H9 (cell line): ENCODE measurements at regions not wholly inside any gene's neighbourhood (a gene's known extent, or its start where the extent isn't known, plus 50 kb on each side); places are given as distances from the start of the nearest gene placed in this dataset.

Source experiments
- DNase-seq: peaks from one replicate; pipeline ENCODE4 v3.0.0-alpha.2; 2017
- H2AFZ ChIP-seq: one replicate; pipeline ENCODE4 v1.6.1; 2013; ENCODE audit warnings: mild to moderate bottlenecking, low read length, control low read depth, moderate library complexity
- H2AK5ac ChIP-seq: 2 replicates; pipeline ENCODE4 v1.6.1; 2013; ENCODE audit warnings: low read length, control low read depth, mixed read lengths; ENCODE audit not compliant: insufficient read length
- H2BK120ac ChIP-seq: one replicate; pipeline ENCODE4 v1.6.1; 2013; ENCODE audit warnings: low read depth, mild to moderate bottlenecking, low read length, control low read depth, inconsistent platforms; ENCODE audit not compliant: poor library complexity, severe bottlenecking
- H2BK12ac ChIP-seq: 2 replicates; pipeline ENCODE4 v1.6.1; 2013; ENCODE audit warnings: low read length, control low read depth, mixed read lengths, low read depth; ENCODE audit not compliant: insufficient read length
- H2BK15ac ChIP-seq: 2 replicates; pipeline ENCODE4 v1.6.1; 2013; ENCODE audit warnings: low read depth, low read length, control low read depth
- H2BK20ac ChIP-seq: one replicate; pipeline ENCODE4 v1.6.1; 2013; ENCODE audit warnings: low read depth, mild to moderate bottlenecking, low read length, control low read depth, inconsistent platforms; ENCODE audit not compliant: poor library complexity, severe bottlenecking
- H2BK5ac ChIP-seq: 2 replicates; pipeline ENCODE4 v1.6.1; 2013; ENCODE audit warnings: low read length, control low read depth, mixed read lengths; ENCODE audit not compliant: insufficient read length
- H3K14ac ChIP-seq: 2 replicates; pipeline ENCODE4 v1.6.1; 2013; ENCODE audit warnings: low read length, control low read depth; ENCODE audit not compliant: insufficient read depth
- H3K18ac ChIP-seq: 2 replicates; pipeline ENCODE4 v1.6.1; 2013; ENCODE audit warnings: low read depth, mild to moderate bottlenecking, mixed read lengths, low read length, control low read depth; ENCODE audit not compliant: insufficient read length
- H3K23ac ChIP-seq: 2 replicates; pipeline ENCODE4 v1.6.1; 2013; ENCODE audit warnings: low read length, control low read depth, mixed read lengths, low read depth; ENCODE audit not compliant: insufficient read length
- H3K23me2 ChIP-seq: 2 replicates; pipeline ENCODE4 v1.6.1; 2013; ENCODE audit warnings: low read depth, mild to moderate bottlenecking, mixed read lengths, low read length, control low read depth; ENCODE audit not compliant: insufficient read length, poor library complexity, severe bottlenecking
- H3K27ac ChIP-seq: 2 replicates; pipeline ENCODE4 v1.5.1; 2013; ENCODE audit warnings: low read length, control low read depth, mixed read lengths, low read depth; ENCODE audit not compliant: insufficient read length
- H3K27me3 ChIP-seq: 2 replicates; pipeline ENCODE4 v1.6.1; 2013; ENCODE audit warnings: low read length, control low read depth, inconsistent platforms; ENCODE audit not compliant: insufficient read depth
- H3K4ac ChIP-seq: 2 replicates; pipeline ENCODE4 v1.6.1; 2013; ENCODE audit warnings: low read depth, mild to moderate bottlenecking, control low read depth, inconsistent platforms, low read length, moderate library complexity
- H3K4me1 ChIP-seq: 2 replicates; pipeline ENCODE4 v1.6.1; 2013; ENCODE audit warnings: low read length, control low read depth, inconsistent platforms; ENCODE audit not compliant: insufficient read depth
- H3K4me2 ChIP-seq: 2 replicates; pipeline ENCODE4 v1.6.1; 2013; ENCODE audit warnings: low read length, control low read depth, mixed read lengths; ENCODE audit not compliant: insufficient read length, insufficient read depth
- H3K56ac ChIP-seq: 2 replicates; pipeline ENCODE4 v1.6.1; 2013; ENCODE audit warnings: low read depth, mild to moderate bottlenecking, mixed read lengths, low read length, control low read depth; ENCODE audit not compliant: insufficient read length
- H3K79me1 ChIP-seq: 2 replicates; pipeline ENCODE4 v1.6.1; 2013; ENCODE audit warnings: low read depth, mild to moderate bottlenecking, moderate library complexity, low read length, control low read depth, inconsistent platforms; ENCODE audit not compliant: insufficient read depth, poor library complexity, severe bottlenecking
- H3K79me2 ChIP-seq: 2 replicates; pipeline ENCODE4 v1.6.1; 2013; ENCODE audit warnings: low read length, control low read depth, inconsistent platforms; ENCODE audit not compliant: insufficient read depth
- H3K9ac ChIP-seq: 2 replicates; pipeline ENCODE4 v1.6.1; 2013; ENCODE audit warnings: low read length, control low read depth, mixed read lengths; ENCODE audit not compliant: insufficient read length; ENCODE audit errors: extremely low read depth
- H3K9me3 ChIP-seq: one replicate; pipeline ENCODE4 v1.6.1; 2013; ENCODE audit warnings: low read depth, low read length, inconsistent platforms; ENCODE audit not compliant: control insufficient read depth
- H3T11ph ChIP-seq: one replicate; pipeline ENCODE4 v1.6.1; 2013; ENCODE audit warnings: mild to moderate bottlenecking, low read length, control low read depth, inconsistent platforms
- H4K20me1 ChIP-seq: one replicate; pipeline ENCODE4 v1.6.1; 2013; ENCODE audit not compliant: control insufficient read depth, insufficient read length, insufficient read depth
- H4K5ac ChIP-seq: 2 replicates; pipeline ENCODE4 v1.6.1; 2013; ENCODE audit warnings: low read depth, mild to moderate bottlenecking, mixed read lengths, low read length, control low read depth; ENCODE audit not compliant: insufficient read length
- H4K8ac ChIP-seq: replicated peaks from 2 replicates; pipeline ENCODE4 v1.6.1; 2013; ENCODE audit warnings: low read length, control low read depth, mixed read lengths, low read depth; ENCODE audit not compliant: insufficient read length
- H4K91ac ChIP-seq: 2 replicates; pipeline ENCODE4 v1.6.1; 2013; ENCODE audit warnings: low read depth, mild to moderate bottlenecking, moderate library complexity, mixed read lengths, low read length, control low read depth; ENCODE audit not compliant: insufficient read length
- H3K27ac Mint-ChIP-seq, 3 experiments: 2 replicates in 2 of 3; 3 replicates in 1 of 3; pipeline ENCODE4 v1.8.0; 2020 to 2021; ENCODE audit warnings: mixed read lengths in 3 of 3, mild to moderate bottlenecking in 1 of 3, moderate library complexity in 1 of 3
- H3K27me3 Mint-ChIP-seq: 2 replicates; pipeline ENCODE4 v1.8.0; 2021; ENCODE audit warnings: low read depth, mild to moderate bottlenecking, moderate library complexity, mixed read lengths
- H3K36me3 Mint-ChIP-seq, 3 experiments: 2 replicates in 2 of 3; 3 replicates in 1 of 3; pipeline ENCODE4 v1.8.0; 2020 to 2021; ENCODE audit warnings: low read depth in 3 of 3, mixed read lengths in 3 of 3; ENCODE audit not compliant: insufficient read depth in 1 of 3
- H3K4me1 Mint-ChIP-seq, 2 experiments: 2 replicates each; pipeline ENCODE4 v1.8.0; 2020; ENCODE audit warnings: mixed read lengths in 2 of 2
- H3K4me3 Mint-ChIP-seq, 2 experiments: 2 replicates in 1 of 2; 3 replicates in 1 of 2; pipeline ENCODE4 v1.8.0; 2020 to 2021; ENCODE audit warnings: mild to moderate bottlenecking in 2 of 2, mixed read lengths in 2 of 2, moderate library complexity in 1 of 2
- H3K9me3 Mint-ChIP-seq, 2 experiments: 2 replicates in 1 of 2; 3 replicates in 1 of 2; pipeline ENCODE4 v1.8.0; 2020; ENCODE audit warnings: mild to moderate bottlenecking in 2 of 2, mixed read lengths in 2 of 2, moderate library complexity in 1 of 2
- WGBS: extraction: QIAGEN DNeasy Blood & Tissue Kit; methylation state at CpG from one replicate; pipeline ENCODE4 v1.1.7; 2013; ENCODE audit warnings: missing lambda C conversion rate, low lambda C conversion rate, mixed read lengths; ENCODE audit not compliant: insufficient read length; ENCODE audit errors: extremely low coverage; 5-methylcytosine and 5-hydroxymethylcytosine counted together
- TF ChIP-seq, protein P1 (sequence below): fragments of 200-600 bp; sonication (generic); conservative IDR thresholded peaks from 3 replicates; pipeline ENCODE4 v1.8.0; 2021; ENCODE audit warnings: antibody characterized with exemption, mild to moderate bottlenecking

DNA sequence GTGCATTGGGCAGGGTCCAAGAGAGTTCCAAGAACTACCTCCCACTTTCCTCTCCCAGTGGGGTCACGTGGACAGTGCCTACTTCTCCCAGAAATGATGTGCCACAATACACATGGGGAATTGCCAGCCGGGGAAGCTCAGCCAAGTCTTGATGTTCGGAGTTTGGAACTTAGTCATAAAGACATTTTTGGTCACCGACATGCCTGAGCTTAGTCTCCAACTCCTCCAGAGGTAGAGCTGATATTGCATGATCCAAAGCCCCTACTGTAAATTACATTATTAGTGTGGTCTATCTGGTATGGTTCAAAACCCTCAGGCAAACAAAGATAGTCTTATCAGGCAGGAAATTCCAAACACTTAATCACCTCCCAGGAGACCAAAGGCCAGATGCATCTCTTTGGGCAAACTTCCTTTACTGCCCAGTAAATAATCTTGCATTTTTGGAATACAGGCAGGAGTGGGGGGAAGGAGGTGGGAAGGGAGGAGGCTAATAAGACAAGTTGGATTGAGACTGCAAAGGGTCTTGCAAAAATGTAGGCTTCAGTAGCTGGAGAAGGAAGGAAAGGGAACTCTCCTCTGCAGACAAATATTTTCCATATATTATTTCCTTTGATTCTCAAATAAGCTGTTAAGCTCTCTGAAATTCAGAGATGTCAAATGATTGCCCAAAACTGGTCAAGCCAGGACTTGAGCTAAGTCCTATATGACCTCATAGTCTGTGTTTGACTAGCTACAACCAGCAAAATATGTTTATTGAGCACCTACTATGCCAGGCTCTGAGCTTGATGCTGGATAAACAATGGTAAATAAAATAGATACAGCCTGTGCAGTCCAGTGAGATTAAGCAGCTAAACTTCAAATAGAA is 99.4 kb downstream of the DRD1 start:
- no peaks in the 10 kb centered on the region for H3K9me3 ChIP-seq
- no peak overlapping the region; a peak in 1 of 5 replicates for H3K4me3 Mint-ChIP-seq
- no CpG with 5 or more reads among the region's 4 CpGs for WGBS

More for the DNA sequence above, 99.4 kb downstream of the DRD1 start:
- H3K56ac ChIP-seq = no peak overlapping the region
- H3K23me2 ChIP-seq = no peaks in the 10 kb centered on the region
- H3K27me3 Mint-ChIP-seq = peaks cover 6% of the 10 kb centered on the region
- TF ChIP-seq, protein P1, sequence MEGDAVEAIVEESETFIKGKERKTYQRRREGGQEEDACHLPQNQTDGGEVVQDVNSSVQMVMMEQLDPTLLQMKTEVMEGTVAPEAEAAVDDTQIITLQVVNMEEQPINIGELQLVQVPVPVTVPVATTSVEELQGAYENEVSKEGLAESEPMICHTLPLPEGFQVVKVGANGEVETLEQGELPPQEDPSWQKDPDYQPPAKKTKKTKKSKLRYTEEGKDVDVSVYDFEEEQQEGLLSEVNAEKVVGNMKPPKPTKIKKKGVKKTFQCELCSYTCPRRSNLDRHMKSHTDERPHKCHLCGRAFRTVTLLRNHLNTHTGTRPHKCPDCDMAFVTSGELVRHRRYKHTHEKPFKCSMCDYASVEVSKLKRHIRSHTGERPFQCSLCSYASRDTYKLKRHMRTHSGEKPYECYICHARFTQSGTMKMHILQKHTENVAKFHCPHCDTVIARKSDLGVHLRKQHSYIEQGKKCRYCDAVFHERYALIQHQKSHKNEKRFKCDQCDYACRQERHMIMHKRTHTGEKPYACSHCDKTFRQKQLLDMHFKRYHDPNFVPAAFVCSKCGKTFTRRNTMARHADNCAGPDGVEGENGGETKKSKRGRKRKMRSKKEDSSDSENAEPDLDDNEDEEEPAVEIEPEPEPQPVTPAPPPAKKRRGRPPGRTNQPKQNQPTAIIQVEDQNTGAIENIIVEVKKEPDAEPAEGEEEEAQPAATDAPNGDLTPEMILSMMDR = no peak
- H3K23ac ChIP-seq = no peak overlapping the region
- H3K27ac Mint-ChIP-seq = no peak overlapping the region
- H2BK12ac ChIP-seq = no peak overlapping the region
- no peaks in the 10 kb centered on the region for H3K79me2 ChIP-seq
- no peaks in the 10 kb centered on the region; the same call in 1 of the 2 replicates for H3K27me3 ChIP-seq
- no peak overlapping the region for H2BK15ac ChIP-seq
- H4K5ac ChIP-seq = no peak overlapping the region
- no peaks in the 10 kb centered on the region; a peak in 1 of 7 replicates for H3K36me3 Mint-ChIP-seq
- H3K18ac ChIP-seq = no peak overlapping the region
- H3K14ac ChIP-seq = no peak overlapping the region
- H2BK20ac ChIP-seq = no peak overlapping the region
- H3K4me1 Mint-ChIP-seq = peaks cover 11 to 18% of the 10 kb centered on the region in 2 experiments
- no peak overlapping the region for H3K27ac ChIP-seq
- H3K79me1 ChIP-seq = no peaks in the 10 kb centered on the region
- H2BK120ac ChIP-seq = no peak overlapping the region
- H3K4me1 ChIP-seq = no peaks in the 10 kb centered on the region
- H3K9ac ChIP-seq = no peak overlapping the region
- no peak overlapping the region for H2BK5ac ChIP-seq
- H4K20me1 ChIP-seq = no peaks in the 10 kb centered on the region
- no peak overlapping the region for H3T11ph ChIP-seq
- no peak for DNase-seq
- no peak overlapping the region for H3K4me2 ChIP-seq
- H2AFZ ChIP-seq = no peak overlapping the region
- no peak overlapping the region for H4K91ac ChIP-seq
- H3K4ac ChIP-seq = no peak overlapping the region
- no peak overlapping the region for H4K8ac ChIP-seq
- H3K9me3 Mint-ChIP-seq = peaks cover 0 to 3% of the 10 kb centered on the region in 2 experiments; a peak in 2 of 5 replicates
- no peak overlapping the region for H2AK5ac ChIP-seq
